RKO (cell line): ENCODE measurements at regions not wholly inside any gene's neighbourhood (a gene's known extent, or its start where the extent isn't known, plus 50 kb on each side); places are given as distances from the start of the nearest gene placed in this dataset.
"Not testable (repeated sequence)": the region's sequence is repeated elsewhere in the genome, so short reads cannot be mapped to it uniquely, and the experiment has no call there.

ENCODE experiments used
- DNase-seq: peaks from one replicate; pipeline ENCODE4 v3.0.0-alpha.2; 2016; ENCODE audit warnings: low spot score

DNA sequence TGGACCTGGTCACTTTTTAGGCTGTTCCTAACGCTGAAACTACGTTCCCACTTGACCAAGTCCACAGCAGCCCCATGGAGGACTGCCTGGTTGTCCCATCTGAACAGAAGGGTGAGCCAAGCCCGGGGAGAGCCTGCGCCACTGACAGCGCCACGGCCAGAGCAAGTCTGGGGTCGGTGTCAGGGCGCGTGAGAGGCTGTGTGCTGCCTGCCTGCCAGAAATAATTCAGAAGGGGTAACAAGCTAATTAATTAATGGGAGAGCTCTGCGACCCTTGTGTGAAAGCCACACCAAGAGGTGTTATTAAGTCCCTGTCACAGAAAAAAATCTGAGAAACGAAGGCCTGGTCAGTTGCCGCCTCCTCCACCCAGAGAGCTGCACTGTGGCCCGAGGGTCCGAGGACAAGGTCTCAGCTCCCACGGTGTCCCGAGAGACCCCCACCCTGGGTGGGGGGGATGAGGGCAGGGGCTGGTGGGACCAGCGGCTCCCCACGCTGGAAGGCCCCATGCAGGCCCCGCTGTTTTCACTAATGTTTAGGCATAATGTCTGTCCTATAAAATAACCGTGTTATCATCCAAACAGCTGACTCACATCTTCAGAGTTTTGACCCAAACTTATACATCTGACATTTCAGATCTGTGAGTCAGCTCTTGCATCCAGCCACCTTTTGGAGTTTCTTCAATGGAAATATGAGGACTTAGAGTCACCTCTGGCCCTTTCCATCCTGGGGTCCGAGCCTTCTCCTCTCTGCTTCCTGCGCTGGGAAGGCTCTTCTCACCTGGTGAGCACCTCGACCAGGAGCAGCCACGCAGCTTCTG lies 58.5 kb downstream of the DLL1 start:
- no peak for DNase-seq

DNA sequence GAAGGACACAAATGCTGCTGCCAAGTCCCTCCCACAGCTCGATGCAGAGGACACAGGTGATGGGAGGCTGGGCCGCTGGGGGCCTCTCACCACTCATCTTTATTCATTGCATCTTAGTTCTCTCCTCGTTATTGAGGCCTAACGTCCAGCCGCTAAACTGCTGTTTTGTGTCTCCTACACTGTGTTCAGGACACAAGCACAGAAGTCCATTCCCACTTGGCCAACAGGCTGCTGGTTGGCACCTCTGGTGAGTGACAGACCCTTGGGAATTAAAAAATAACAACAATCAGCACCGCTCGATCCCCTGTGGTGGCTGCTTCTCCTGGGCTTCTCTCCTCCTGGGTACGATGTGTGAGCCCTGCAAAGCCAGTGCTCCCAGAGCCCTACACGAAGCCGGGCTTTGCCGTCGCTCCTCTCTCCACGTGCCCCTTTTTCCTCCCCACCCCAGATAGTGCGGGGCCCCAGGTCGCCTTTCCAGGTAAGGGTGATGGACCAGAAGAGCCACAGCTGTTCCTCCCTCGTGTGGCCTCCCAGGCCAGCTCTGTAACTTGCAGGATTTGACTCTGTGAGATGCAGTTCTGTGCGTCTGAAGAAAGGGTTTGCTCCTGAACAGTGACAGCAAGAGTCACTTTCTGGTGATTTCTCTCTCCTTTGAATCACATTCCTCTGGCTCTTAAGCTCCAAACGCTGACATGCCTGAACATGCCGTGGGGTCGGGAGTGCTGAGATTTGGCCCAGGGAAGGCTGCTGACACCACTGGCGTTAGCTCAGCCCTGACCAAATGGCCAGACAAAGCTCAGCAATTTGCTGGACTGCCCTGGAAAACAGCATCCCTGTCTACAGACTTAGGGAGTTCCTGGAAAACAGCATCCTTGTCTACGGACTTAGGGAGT lies 59.3 kb downstream of the DLL1 start:
- DNase-seq = no peak

DNA sequence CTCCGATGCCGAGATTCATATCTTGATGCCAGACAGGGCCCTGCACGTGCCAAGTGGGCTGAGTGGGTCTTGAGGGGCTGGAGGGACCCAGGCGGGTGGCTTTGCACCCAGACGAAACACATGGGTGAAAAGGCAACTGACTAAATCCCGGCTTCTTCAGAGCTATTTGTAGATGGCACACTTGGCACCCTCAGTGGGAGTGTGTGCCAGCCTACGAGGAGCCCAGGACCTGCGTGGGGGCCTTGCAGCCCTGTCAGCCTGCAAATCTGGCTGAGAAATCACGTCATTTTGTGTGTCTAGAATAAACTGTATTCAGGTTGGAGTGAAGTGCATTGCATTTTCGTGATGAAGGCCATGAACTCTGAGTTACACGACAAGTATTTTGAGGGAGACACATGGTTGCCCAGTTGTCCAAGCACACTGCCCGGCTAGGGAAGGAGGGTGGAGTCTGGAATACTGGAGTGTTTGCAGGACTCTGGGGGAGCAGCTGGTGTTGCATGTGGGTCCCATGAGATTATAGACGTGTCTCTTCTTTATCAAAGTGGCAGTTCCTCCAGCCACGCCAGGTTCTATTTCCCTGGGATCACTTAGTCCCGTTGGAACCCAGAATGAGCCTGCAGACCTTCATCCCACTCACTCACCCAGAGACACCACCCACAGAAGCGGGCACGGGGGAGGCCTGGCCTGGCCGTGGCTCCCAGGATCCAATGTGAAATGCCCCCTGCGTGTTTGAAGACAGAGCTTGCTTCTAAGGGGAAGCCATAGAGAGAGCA lies 60.2 kb downstream of the DLL1 start:
- DNase-seq = no peak

DNA sequence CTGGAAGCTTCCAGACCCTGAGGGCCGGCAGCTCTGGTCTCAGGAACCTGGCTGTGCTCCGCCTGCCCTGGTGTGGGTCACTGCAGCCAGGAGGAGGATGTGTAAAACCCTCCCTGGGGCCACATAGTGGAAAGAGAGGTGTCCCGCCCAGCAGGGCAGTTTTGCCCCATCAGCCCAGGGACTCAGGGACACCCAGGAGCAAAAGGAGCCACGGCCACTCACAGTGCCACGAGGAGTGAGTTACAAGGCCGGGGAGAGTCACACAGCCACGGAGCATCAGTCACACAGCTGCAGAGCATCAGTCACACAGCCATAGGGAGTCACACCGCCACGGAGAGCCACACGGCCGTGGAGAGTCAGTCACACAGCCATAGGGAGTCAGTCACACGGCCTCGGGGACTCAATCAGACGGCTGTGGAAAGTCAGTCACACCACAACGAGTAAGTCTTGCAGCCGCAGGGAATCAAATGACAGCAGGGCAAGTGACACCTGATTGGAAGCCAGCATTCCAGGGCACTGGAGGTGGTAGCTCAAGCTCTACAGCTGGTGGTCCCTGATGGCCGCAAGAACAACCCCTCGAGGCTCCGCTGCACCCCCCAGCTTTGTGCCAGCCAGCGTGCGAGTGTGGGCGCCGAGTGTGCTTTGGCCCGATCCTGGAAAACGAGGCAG lies 60.9 kb downstream of the DLL1 start:
- DNase-seq = no peak

DNA sequence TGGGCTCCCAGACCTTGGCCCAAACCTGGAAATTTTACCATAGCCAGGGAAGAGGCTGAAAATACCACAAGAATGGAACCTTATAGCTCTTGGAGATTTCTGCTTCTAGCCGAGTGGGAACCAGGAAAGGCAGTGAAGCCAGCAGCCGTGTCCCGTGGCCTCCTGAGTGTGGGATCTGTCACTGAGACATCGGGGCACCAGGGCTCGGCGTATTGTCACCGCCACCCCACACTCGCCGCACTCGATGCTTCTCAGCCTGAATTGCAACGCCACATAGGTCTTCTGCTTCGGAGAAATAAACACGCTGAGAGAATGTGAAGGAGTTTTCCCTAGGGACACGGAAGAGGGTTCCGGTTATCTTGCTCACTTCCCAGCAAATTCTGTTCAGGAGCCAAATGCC lies 61.5 kb downstream of the DLL1 start:
- no peak for DNase-seq

DNA sequence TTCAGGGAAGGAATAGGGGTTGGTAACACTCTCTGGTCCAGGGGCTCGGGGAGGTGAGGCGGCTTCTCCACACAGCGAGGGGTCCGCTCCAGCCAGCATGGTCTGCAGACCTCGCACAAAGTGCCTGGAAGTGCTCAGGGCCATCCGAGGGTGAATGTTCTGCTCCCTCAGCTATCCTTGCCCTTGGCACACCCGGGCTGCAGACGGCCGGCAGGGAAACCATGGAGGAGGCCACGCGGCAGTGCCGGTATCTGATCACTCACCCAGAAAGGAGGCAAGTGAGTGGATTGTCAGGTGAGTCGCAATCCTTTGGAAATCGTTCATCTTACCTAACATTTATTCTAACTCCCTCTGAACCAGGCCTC lies 62.0 kb downstream of the DLL1 start:
- no peak for DNase-seq

DNA sequence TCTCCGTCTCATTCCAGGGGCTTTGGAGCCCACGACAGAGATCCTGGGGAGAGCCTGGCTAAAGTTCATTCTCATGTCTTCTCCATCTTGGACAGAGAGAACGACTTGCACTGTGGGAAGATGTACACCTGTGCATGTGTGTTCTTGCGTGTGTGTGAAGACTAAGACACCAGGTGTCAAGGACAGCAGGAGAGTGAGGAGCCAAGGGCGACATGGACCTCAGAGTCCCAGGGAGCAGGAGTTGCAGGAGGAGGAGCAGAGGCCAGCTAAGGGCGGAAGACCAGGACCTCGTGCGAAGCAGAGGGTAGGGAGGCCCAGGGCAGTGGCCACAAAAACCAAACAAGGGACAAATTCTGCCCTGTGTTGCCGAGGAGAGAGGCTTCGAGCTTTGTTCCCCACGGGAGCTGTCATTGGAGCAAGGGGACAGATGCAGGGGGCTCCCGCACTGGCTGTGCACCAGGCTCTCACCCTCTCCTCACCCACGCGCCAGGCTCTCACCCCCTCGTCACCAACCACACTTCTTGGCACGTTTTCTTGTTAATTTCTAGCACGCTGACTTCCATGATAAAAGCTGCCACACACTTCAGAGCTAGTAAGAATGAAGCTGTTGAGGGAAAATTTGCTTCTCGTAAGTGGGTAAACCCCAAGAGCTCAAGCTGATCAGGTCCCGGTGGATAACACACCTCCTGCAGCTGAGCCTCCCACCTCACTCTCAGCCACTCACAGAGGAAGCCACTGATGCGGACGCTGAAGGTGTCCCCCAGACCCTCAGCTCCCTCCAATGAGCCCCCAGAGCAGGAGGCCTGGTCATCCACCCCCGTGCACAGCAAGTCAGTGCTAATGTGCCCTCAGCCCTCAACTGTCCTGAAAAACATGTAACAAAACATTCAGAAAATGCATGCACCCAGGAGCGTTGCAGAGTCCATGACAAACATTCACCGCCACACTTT lies 62.6 kb downstream of the DLL1 start:
- DNase-seq = no peak

DNA sequence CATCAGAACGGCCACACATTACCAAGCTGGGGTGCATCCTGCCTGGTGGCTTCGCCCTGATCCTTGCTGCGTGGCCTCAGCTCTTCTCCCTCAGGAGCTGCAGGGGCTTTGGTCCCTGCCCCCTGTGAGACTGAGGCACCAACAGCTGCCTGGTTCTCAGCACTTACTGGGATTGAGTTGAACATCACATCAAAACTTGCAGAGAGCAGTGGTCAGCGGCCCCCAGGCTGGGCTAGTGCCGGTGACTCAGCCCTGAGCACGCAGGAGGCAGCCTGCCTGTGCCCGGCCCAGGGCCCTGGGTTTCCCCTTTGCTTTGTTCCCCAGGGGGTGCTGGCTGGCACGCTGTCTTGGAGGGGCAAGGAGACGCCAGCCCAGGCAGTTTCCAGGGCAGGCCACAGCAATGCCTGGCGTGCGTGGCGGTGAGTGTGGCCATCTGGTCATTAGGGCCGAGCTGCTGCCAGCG lies 63.3 kb downstream of the DLL1 start:
- no peak for DNase-seq

DNA sequence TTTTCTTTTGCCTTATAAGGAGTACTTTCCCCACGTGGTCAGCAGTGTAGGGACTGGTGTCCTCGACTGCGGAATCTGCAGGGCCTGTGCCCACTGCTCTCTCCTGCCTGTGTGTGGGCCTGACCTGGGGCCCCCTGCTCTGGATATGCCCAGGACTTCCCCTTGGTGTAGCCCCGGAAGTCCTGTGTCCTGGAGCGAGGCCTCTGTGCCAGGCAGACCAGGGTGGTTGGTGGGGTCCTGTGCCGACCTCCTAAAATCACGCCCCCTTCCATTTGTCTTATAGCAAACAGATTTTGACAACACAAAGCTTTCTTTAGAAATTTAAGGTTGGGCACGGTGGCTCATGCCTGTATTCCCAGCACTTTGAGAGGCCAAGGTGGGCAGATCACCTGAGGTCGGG lies 64.2 kb downstream of the DLL1 start:
- DNase-seq = no peak

DNA sequence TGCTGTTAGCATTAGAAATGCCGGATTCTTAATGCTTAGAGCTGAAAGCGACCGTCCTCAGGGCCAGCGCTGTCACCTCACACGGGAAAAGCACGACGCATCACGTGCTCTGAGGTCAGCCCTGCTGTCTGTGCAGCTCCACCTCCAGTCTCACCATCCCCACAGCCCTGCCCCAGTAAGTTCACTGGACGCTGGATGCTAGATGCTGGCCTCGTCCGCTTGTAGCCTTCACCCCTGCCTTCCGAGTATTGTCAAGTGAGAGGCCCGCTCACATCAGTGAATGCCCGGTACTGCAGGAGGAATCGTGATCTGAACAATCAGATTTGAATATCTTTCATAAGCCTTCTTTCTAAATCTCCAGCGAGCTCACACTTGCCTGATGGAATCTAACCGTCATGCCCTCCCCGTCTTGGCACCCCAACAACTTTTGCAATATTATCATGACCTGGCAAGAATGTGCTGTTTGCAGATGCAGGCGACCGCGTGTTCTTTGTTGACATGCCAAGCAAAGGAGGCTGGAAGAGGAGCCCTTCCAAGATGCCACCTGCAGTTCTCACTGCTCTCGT lies 64.9 kb downstream of the DLL1 start:
- no peak for DNase-seq

DNA sequence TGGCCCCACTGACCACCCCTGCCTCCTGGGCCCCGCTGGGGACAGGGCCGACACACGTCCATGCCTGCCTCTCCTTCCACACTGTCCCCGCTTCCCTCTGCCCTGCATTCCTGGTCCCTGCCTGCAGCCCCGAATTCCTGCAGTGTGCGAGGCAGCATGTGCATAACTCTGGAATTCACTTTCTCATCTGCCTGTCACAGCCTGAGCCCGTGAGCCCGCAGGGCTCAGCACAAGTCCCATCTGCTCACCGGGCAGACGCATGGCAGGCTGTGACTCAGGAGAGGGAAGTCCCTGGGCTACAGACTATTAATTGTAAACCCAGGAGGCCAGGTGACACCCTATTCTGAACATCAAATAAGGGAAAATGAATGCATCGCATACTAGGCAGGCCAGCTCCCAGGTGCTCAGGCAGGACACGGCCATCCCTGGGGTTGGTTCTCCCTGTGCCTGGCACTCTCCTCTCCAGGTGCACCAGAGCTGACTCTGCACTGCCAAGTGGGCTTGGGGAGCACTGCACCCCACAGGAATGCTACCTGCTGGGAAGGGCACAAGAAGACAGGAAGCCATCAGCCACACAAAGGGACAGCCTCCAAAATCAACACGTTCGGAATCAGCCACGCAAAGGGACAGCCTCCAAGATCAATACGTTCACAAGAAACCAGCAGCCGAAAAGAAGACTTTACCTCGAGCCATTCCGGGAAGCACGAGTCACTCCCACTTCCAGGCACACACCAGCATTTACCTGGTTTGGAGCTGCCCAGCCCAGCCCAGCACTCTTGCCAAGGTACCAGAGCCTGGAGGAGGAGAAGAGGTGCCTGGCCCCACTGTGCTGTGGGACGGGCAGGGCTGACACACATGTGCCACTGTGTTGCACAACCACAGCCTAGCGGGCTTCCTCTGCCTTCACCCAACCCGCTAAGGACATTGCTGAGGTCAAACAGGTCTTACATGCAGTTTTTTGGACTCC lies 65.9 kb downstream of the DLL1 start:
- peak; percentile 24 for DNase-seq

DNA sequence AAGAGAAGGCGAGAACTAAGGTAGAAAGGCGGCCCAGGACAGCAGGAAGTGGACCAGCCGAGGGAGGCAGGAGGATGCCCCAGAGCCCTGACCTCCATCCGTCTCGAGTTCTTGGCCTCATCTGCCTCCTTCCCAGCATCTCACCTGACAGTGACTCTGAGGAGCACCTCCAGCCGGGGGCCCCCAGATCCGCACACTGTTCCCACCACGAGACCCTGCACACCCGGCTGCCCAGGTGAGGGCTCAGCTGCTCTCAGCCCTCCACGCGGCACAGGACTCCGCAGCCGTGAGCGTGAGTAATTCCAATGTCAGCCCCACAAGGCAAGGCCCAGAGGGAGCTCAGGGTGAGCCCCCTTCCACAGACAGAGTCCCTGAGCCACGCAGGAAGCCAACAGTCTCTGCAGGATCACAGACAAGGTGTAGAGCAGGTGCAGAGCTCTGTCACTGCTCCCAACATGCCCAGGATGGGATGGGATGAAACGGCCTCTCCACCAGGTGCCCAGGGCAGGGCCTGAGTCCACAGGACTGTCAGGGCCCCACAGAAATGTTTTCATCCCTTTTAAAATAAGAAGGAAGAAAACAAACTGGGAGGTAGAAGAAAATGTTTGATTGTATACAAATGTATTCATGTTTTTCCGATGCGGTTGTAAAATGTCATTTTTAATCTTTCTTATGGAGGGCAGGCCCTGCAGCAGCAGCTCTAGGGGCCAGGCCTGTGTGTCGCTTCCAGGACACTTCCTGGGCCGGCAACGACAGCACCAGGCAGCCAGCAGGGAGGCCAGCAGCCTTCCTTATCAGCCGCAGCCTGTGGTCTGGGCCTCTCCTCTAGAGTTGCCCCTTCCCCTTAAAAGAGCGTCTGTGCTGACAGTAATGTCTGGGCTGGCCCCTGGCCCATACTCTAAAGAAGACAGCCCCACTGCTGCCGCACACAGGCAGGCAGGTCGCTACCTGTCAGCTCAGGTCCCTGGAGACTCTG lies 66.9 kb downstream of the DLL1 start:
- DNase-seq = no peak

DNA sequence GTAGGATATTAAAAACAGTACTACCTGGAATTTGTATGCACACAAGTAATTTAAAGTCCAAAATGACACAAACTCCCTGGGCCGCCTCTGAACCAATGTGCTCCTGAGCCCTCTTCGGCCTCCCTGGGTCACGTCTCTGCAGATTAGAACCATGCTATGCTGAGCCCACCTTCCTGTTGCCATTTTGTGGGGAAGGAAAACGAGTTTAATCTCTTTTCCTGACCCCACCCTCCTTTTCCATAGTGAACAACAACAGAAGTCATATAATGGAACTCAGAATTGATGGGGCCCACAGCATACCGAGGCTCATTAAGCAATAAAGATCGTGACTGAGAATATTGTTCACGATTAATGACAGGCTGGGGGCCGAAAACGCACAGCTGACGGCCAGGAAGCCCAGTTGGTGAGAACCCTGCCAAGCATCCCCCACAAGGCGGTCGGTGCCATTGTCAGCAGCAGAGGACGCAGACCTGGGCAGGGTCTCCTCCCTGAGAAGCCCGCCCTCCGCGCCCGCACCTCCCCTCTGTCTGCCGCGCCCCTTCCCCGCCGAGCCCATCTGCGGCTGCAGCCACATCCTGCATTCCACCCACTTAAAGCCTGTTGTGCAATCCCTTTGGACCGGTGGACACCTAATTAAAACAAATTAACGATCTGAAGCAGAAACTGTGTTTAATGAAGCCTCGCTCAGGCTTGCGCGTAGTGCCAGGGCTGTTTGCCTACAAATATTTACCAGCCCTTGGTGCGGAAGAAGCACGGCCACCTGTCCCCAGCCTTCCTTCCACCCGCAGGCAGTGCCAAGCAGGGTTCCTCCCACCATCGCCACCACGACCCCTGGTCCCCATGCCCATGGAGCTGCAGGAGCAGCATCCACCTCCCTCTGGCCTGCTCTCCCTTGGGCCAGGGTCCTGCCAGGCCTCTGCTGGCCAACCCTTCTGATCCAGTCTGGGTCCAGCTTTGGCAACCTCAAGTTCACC lies 68.1 kb downstream of the DLL1 start:
- no peak for DNase-seq

DNA sequence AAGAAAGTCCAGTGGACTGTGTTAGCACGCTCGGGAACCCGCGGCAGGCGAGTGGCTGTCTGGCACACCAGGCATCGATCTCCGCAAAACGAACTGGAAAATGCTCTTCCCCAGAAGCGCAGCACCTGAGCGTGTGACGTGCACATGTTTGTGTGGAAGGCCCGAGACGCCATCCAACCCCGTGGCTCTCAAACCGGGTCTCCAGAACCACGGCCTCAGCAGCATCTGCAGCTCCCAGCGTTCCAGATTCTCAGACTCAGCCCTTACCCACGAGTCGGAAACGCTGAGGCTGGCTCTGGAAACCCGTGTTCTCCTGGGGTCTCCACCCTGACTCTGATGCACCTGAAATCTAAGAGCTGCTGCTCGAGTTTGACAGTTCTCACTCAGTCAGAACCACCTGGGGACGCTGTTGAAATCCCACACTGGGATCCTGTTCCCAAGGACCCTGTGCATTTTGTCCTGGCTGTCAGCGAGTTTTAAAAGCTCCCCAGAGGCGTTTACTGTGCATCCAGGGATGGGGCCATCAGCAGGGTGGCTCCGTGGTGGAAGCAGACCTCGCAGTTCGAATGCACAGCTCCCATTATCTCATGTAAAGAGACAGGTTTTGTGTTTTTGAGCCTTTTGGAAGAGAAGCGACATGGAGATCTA lies 69.0 kb downstream of the DLL1 start:
- no peak for DNase-seq

DNA sequence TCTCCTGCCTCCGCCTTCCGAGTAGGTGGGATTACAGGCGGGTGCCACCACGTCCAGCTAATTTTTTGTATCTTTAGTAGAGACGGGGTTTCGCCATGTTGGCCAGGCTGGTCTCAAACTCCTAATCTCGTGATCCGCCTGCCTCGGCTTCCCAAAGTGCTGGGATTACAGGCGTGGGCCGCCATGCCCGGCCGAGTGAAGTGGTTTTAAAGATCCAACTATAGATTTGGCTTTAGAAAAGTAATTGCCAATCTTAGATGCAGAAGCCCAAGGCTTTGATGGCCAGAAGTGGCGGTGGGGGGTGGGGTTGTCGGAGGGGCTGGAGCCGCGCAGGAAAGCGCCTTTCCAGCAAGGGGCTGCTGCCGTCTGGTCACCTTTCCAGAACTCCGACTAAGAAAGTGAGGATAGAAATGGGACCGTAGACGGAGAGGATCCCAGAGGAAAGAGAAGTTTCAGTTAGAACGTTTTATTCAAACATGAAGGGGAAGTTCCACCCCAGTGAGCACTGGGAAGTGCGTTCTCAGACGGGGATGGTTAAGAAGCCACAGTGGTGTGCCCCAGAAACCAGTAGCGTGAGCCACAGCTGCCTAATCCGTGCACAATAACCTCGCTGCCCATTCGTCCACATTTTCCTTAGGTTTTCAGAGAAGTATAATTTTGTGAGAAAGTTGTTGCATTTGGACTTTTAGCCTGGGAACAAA lies 69.7 kb downstream of the DLL1 start:
- DNase-seq = no peak

DNA sequence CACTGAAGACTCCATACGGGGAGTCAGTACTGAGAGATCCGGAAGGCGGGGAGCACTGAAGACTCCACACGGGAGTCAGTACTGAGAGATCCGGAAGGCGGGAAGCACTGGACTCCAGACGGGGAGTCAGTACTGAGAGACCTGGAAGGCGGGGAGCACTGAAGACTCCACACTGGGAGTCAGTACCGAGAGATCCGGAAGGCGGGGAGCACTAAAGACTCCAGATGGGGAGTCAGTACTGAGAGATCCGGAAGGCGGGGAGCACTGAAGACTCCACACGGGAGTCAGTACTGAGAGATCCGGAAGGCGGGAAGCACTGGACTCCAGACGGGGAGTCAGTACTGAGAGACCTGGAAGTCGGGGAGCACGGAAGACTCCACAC lies 77.2 kb downstream of the DLL1 start:
- DNase-seq = not testable (repeated sequence)
